Pancreas (tissue), 10 donors: ENCODE measurements at regions not wholly inside any gene's neighbourhood (a gene's known extent, or its start where the extent isn't known, plus 50 kb on each side); places are given as distances from the start of the nearest gene placed in this dataset.
A peak's percentile ranks its signal among the peaks of the same experiment; 100 is the strongest.

ENCODE experiments used
- ATAC-seq, 4 donors: fragments of 200-7000 bp; cut with Tn5 transposase; one replicate each; pipeline versions ENCODE4 v1.8.0 to v1.9.1; 2020; ENCODE audit warnings: mild to moderate bottlenecking in 4 of 4, moderate library complexity in 4 of 4
- DNase-seq, 6 donors: peaks; one replicate each; pipeline ENCODE4 v3.0.0-alpha.2; 2020
- FAIRE-seq: peaks from 2 replicates; lab custom pipeline; 2012; peaks lifted over from hg19 to GRCh38; lab: Jason Lieb, UNC
- H3K27ac ChIP-seq, 4 donors: fragments of 200-600 bp; sonication (generic); 1 replicate in 3 of 4; 2 replicates in 1 of 4; pipeline versions ENCODE4 v1.5.0 to v1.8.0; 2020
- H3K27me3 ChIP-seq, 4 donors: fragments of 200-600 bp; one replicate each; pipeline ENCODE4 v1.8.0; 2021
- H3K36me3 ChIP-seq, 3 donors: fragments of 200-600 bp; sonication (generic) in 1 of 3; one replicate each; pipeline versions ENCODE4 v1.5.0 to v1.8.0; 2020 to 2021
- H3K4me1 ChIP-seq, 3 donors: fragments of 200-600 bp; one replicate each; pipeline ENCODE4 v1.8.0; 2021
- H3K4me3 ChIP-seq, 4 donors: fragments of 200-600 bp; sonication (generic) in 2 of 4; one replicate each; pipeline versions ENCODE4 v1.5.0 to v1.8.0; 2020 to 2021
- H3K9me3 ChIP-seq, 4 donors: fragments of 200-600 bp; one replicate each; pipeline ENCODE4 v1.8.0; 2021
- CTCF ChIP-seq, 4 donors: fragments of 200-600 bp; sonication (generic) in 3 of 4; IDR thresholded peaks; one replicate each; pipeline versions ENCODE4 v1.5.0 to v1.8.0; 2021; ENCODE audit warnings: antibody characterized with exemption in 4 of 4
- WGBS, 2 donors: extraction: QIAGEN DNeasy Blood & Tissue Kit; methylation state at CpG; one replicate each; pipeline ENCODE4 v1.1.7; 2013; 5-methylcytosine and 5-hydroxymethylcytosine counted together
- intact Hi-C, 3 donors: fragments of 100-400 bp; cut with DNase I; formaldehyde crosslinking; loops; one replicate each; pipeline versions ENCODE4 v1.11.1 to v1.14.2; 2022
- donor health status: healthy with polysubstance abuse.
- donor health status: DM: no; HTN: no; CAD: no; lungs with moderate emphysema.
- donor health status: DM: no; HTN: no; CAD: no.
- donor health status: control.
- donor health status: control.
- donor health status: Bipolar disorder and iron deficiency.
- donor health status: DM: yes; HTN: yes; CAD: no.
- donor health status: DM: no; HTN: no; CAD: no.
- donor health status: DM: no; HTN: no; CAD: no.
- donor health status: DM: yes; HTN: yes; CAD: no.

DNA sequence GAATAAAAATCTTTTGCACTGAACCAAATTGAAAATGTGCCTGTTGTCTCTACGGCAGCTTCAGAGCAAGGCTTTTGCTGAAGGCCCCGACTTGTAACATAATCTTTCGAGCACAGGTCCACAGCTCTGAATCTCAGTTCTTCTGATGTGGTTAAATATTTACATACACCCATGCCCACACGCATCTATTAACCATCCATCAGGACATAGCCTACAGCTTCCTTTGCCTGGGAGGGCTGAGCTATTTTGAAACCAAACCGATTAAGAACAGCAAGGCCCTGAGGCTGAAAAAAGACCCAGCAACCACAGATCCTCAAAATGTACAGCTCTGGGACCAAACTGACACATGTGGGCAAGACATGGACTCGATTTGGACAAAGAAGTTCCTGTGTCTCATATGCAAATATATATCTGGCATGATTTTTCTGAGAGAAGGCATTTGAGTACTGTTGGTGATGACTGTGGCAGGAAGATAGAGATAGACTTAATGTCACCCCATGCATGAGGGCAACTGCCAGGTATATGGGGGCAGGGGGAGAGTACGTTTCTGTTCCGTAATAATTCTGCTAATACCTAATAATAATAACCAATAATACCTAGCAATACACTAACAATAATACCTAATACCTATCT, 322.7 kb upstream of the PLET1 start:
- Histone ChIP-seq H3K36me3 (no peaks in the 10 kb centered on the region), H3K9me3 (no peaks in the 10 kb centered on the region), H3K27me3 (no peaks in the 10 kb centered on the region), H3K4me1 (no peaks in the 10 kb centered on the region), H3K27ac (no peak overlapping the region), H3K4me3 (no peak overlapping the region)
- no peak for ATAC-seq
- intact Hi-C loops, result loop anchor here in 1 of 3 donors (10.0 kb wide), 2 partner anchors 531 to 701 kb away; no protein-coding TSS in a partner anchor
- DNase-seq, result no peak
- no peak for TF ChIP-seq CTCF (IDR thresholded peaks at IDR 0.05)
- no peak for FAIRE-seq
- 48 to 51% methylated on average over 8 of the region's 8 CpGs for WGBS, 2 donors

GRCh38 chr11:112584672-112585071, 324.0 kb upstream of the PLET1 start:
- intact Hi-C loops, result loop anchor here in 1 of 3 donors (10.0 kb wide), 2 partner anchors 530 to 700 kb away; no protein-coding TSS in a partner anchor
- DNase-seq, result no peak
- Histone ChIP-seq H3K9me3 (no peaks in the 10 kb centered on the region), H3K4me1 (no peaks in the 10 kb centered on the region), H3K27me3 (no peaks in the 10 kb centered on the region), H3K4me3 (no peak overlapping the region), H3K27ac (no peak overlapping the region), H3K36me3 (no peaks in the 10 kb centered on the region)
- WGBS, 2 donors, result 55 to 65% methylated on average over 4 of the region's 4 CpGs
- ATAC-seq, result no peak
- TF ChIP-seq CTCF (IDR thresholded peaks at IDR 0.05), result no peak
- FAIRE-seq, result no peak

DNA sequence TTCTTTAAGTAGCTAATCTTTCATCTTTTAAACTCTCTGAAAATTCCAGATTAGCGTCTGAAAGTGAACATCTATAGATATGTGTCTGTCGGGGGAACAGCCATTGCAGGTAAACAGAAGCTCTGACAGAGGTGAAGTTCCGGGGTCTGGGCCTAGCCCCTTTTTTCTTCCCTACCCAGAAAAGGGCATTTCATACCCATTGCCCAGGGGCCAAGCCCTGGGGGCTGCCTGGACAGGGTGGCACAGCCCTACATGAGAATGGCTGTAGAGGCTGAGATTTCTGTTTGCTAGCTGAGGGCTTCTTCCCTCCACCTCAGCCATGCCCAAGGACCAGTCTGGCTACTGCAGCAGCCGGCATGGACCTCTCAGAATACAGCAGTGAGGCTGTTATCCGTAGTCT, 327.0 kb upstream of the PLET1 start:
- Histone ChIP-seq H3K27me3 (no peaks in the 10 kb centered on the region), H3K9me3 (no peaks in the 10 kb centered on the region), H3K27ac (no peak overlapping the region), H3K36me3 (no peaks in the 10 kb centered on the region), H3K4me1 (no peaks in the 10 kb centered on the region), H3K4me3 (no peak overlapping the region)
- DNase-seq (no peak), ATAC-seq (no peak), FAIRE-seq (no peak)
- 49 to 53% methylated on average over 5 of the region's 5 CpGs for WGBS, 2 donors
- no peak for TF ChIP-seq CTCF (IDR thresholded peaks at IDR 0.05)
- intact Hi-C loops, result loop anchor here in 1 of 3 donors (10.0 kb wide), 2 partner anchors 527 to 697 kb away; no protein-coding TSS in a partner anchor

DNA sequence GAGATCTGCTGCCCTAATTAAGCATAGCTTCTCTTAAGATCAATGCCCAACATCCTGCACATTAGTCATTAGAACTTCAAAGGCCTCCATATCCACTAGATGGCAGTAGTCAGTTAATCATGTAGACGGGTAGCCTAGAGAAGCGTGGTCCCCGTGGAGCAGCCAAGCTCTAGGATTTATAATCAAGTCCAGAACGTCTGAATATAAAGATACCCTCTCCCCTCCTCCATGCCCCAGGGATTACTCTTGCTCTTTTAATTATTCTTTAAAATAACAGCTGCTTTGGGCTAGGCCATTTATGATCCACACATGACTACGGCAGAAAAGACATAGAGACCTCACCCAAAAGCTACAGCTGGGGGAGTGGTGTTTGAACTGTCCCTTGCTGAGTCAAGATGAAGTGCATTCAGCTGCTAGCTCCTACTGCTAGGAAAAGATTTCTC, 327.6 kb upstream of the PLET1 start:
- no peaks in the 10 kb centered on the region for H3K27me3 ChIP-seq
- H3K9me3 ChIP-seq, result no peaks in the 10 kb centered on the region
- WGBS, 2 donors, result 19 to 20% methylated on average over 5 of the region's 5 CpGs
- peak; percentile 71 to 96 (median 94) for ATAC-seq
- peak; percentile 37 for FAIRE-seq
- H3K36me3 ChIP-seq, result no peaks in the 10 kb centered on the region
- intact Hi-C loops, result loop anchor here in 1 of 3 donors (10.0 kb wide), 2 partner anchors 527 to 697 kb away; no protein-coding TSS in a partner anchor
- peak in 5 of 6 donors; percentile 21 to 58 (median 51) for DNase-seq
- no peak overlapping the region for H3K27ac ChIP-seq
- H3K4me1 ChIP-seq, result no peaks in the 10 kb centered on the region
- no peak overlapping the region for H3K4me3 ChIP-seq
- peak; percentile 40 to 75 (median 62) for TF ChIP-seq CTCF (IDR thresholded peaks at IDR 0.05)

DNA sequence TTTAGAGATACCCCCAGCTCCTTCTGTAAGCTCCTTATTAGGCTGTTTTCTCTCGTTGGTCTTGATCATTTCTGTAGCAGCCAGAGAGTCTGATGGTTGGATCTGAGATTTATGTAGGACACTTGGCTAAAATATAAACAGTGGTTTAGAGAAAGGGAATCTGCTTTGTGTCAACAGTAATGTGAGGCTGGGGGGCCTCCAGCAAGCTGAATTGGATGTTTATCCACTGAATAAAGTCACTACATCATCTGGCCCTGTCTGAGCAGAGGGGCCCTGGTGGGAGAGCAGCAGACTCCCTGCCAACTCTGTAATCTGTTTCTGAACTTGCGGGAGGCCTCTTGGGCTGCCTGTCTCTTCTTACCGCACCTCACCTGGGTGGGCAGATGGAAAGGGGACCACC, 328.5 kb upstream of the PLET1 start:
- Histone ChIP-seq H3K4me3 (no peak overlapping the region), H3K4me1 (no peaks in the 10 kb centered on the region), H3K36me3 (no peaks in the 10 kb centered on the region), H3K27me3 (no peaks in the 10 kb centered on the region), H3K9me3 (no peaks in the 10 kb centered on the region), H3K27ac (no peak overlapping the region)
- intact Hi-C loops, result loop anchor here in 1 of 3 donors (10.0 kb wide), 2 partner anchors 526 to 696 kb away; no protein-coding TSS in a partner anchor
- 61 to 66% methylated on average over 3 of the region's 3 CpGs for WGBS, 2 donors
- DNase-seq, result no peak
- no peak for TF ChIP-seq CTCF (IDR thresholded peaks at IDR 0.05)
- no peak for ATAC-seq
- no peak for FAIRE-seq
